ENCODE measurements at regions not wholly inside any gene's neighbourhood (a gene's known extent, or its start where the extent isn't known, plus 50 kb on each side); places are given as distances from the start of the nearest gene placed in this dataset.

GRCh38 chr1:214188835-214189234 lies 92.1 kb upstream of the SMYD2 start:
- no peak for TF ChIP-seq POU6F1 (CRISPR knock-in tag; IDR thresholded peaks at IDR 0.05; ENCODE audit: borderline replicate concordance, low read depth)
- TF ChIP-seq ZNF565 (CRISPR knock-in tag; conservative IDR thresholded peaks at IDR 0.05; ENCODE audit: low read depth) = no peak
- TF ChIP-seq ZFP30 (CRISPR knock-in tag; IDR thresholded peaks at IDR 0.05) = no peak
- TF ChIP-seq PATZ1 (CRISPR knock-in tag; IDR thresholded peaks at IDR 0.05; ENCODE audit: borderline replicate concordance) = no peak
- no peak for TF ChIP-seq TCF4 (CRISPR knock-in tag; IDR thresholded peaks at IDR 0.05; ENCODE audit: borderline replicate concordance)
- TF ChIP-seq CREB5 (CRISPR knock-in tag; IDR thresholded peaks at IDR 0.05; ENCODE audit: low read depth) = no peak
- no peak for TF ChIP-seq ARNTL (CRISPR knock-in tag; IDR thresholded peaks at IDR 0.05; ENCODE audit: borderline replicate concordance, low read depth)
- no peak for TF ChIP-seq CSDC2 (CRISPR knock-in tag; IDR thresholded peaks at IDR 0.05)
- TF ChIP-seq BACH2 (CRISPR knock-in tag; IDR thresholded peaks at IDR 0.05; ENCODE audit: borderline replicate concordance) = no peak
- no peak for TF ChIP-seq RARB (CRISPR knock-in tag; IDR thresholded peaks at IDR 0.05)

All from SK-N-SH treated with all-trans-retinoic acid at 6 μM for 48 hours (cell line).